ENCODE measurements at regions not wholly inside any gene's neighbourhood (a gene's known extent, or its start where the extent isn't known, plus 50 kb on each side); places are given as distances from the start of the nearest gene placed in this dataset.

DNA sequence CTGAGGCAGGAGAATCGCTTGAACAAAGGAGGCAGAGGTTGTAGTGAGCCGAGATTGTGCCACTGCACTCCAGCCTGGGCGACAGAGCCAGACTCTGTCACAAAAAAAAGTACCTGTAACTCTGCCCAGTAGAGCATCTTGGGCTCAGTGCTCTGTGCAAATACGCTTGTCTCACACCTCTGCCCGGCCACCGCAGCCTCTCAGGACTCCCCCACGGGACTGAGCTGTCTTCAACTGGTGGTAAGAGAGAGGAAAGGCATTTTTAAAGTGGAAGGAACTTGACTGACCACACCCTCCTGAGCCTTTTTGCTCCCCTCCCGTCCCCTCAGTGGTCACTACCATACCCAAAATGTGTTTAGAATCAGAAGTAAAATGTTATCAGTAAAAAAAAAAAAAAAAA lies 174.3 kb upstream of the PIK3R1 start:
- no peaks in the 10 kb centered on the region for H3K79me2 ChIP-seq (ENCODE audit: insufficient read depth, low read length)
- H3K23me2 ChIP-seq (ENCODE audit: insufficient read length, low read depth, low read length, poor library complexity, severe bottlenecking): no peaks in the 10 kb centered on the region
- Mint-ChIP-seq H3K27me3 (ENCODE audit: low read depth) (peaks cover 2% of the 10 kb centered on the region), H3K27ac (no peak overlapping the region; a peak in 1 of 7 replicates), H3K4me1 (no peaks in the 10 kb centered on the region; a peak in 1 of 4 replicates), H3K4me3 (no peak overlapping the region), H3K36me3 (ENCODE audit: insufficient read depth in 1 of 3, low read depth in 3 of 3) (peaks cover 1 to 5% (median 2%) of the 10 kb centered on the region in 3 experiments; a peak in 6 of 7 replicates), H3K9me3 (peaks cover 4 to 15% of the 10 kb centered on the region in 2 experiments)
- TF ChIP-seq, protein P1, sequence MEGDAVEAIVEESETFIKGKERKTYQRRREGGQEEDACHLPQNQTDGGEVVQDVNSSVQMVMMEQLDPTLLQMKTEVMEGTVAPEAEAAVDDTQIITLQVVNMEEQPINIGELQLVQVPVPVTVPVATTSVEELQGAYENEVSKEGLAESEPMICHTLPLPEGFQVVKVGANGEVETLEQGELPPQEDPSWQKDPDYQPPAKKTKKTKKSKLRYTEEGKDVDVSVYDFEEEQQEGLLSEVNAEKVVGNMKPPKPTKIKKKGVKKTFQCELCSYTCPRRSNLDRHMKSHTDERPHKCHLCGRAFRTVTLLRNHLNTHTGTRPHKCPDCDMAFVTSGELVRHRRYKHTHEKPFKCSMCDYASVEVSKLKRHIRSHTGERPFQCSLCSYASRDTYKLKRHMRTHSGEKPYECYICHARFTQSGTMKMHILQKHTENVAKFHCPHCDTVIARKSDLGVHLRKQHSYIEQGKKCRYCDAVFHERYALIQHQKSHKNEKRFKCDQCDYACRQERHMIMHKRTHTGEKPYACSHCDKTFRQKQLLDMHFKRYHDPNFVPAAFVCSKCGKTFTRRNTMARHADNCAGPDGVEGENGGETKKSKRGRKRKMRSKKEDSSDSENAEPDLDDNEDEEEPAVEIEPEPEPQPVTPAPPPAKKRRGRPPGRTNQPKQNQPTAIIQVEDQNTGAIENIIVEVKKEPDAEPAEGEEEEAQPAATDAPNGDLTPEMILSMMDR (conservative IDR thresholded peaks at IDR 0.05): no peak
- no peak overlapping the region for H3K4ac ChIP-seq (ENCODE audit: low read depth, low read length)
- H3T11ph ChIP-seq (ENCODE audit: low read length): no peak overlapping the region
- H3K56ac ChIP-seq (ENCODE audit: insufficient read length, low read depth, low read length): no peak overlapping the region
- no peak overlapping the region for H2BK15ac ChIP-seq (ENCODE audit: low read depth, low read length)
- H2BK12ac ChIP-seq (ENCODE audit: insufficient read length, low read depth, low read length): no peak overlapping the region
- H2BK20ac ChIP-seq (ENCODE audit: low read depth, low read length, poor library complexity, severe bottlenecking): no peak overlapping the region
- H3K27ac ChIP-seq (ENCODE audit: insufficient read length, low read depth, low read length): no peak overlapping the region
- H2AK5ac ChIP-seq (ENCODE audit: insufficient read length, low read length): no peak overlapping the region
- no peaks in the 10 kb centered on the region for H4K20me1 ChIP-seq (ENCODE audit: control insufficient read depth, insufficient read depth, insufficient read length)
- no peak for DNase-seq
- no peak overlapping the region for H2BK120ac ChIP-seq (ENCODE audit: low read depth, low read length, poor library complexity, severe bottlenecking)
- WGBS (ENCODE audit: extremely low coverage, insufficient read length, low lambda C conversion rate): no CpG with 5 or more reads among the region's 8 CpGs
- H4K91ac ChIP-seq (ENCODE audit: insufficient read length, low read depth, low read length): no peak overlapping the region
- no peak overlapping the region for H4K8ac ChIP-seq (replicated peaks; ENCODE audit: insufficient read length, low read depth, low read length)
- no peak overlapping the region for H3K14ac ChIP-seq (ENCODE audit: insufficient read depth, low read length)
- H3K23ac ChIP-seq (ENCODE audit: insufficient read length, low read depth, low read length): no peak overlapping the region
- no peak overlapping the region for H3K9ac ChIP-seq (ENCODE audit: extremely low read depth, insufficient read length, low read length)
- no peak overlapping the region for H2AFZ ChIP-seq (ENCODE audit: low read length)
- no peaks in the 10 kb centered on the region for H3K79me1 ChIP-seq (ENCODE audit: insufficient read depth, low read depth, low read length, poor library complexity, severe bottlenecking)
- H2BK5ac ChIP-seq (ENCODE audit: insufficient read length, low read length): no peak overlapping the region
- H3K9me3 ChIP-seq (ENCODE audit: control insufficient read depth, low read depth, low read length): no peaks in the 10 kb centered on the region
- no peak overlapping the region for H3K18ac ChIP-seq (ENCODE audit: insufficient read length, low read depth, low read length)
- no peak overlapping the region for H3K4me2 ChIP-seq (ENCODE audit: insufficient read depth, insufficient read length, low read length)
- H4K5ac ChIP-seq (ENCODE audit: insufficient read length, low read depth, low read length): no peak overlapping the region
- H3K4me1 ChIP-seq (ENCODE audit: insufficient read depth, low read length): no peaks in the 10 kb centered on the region; the same call in 1 of the 2 replicates
- no peaks in the 10 kb centered on the region for H3K27me3 ChIP-seq (ENCODE audit: insufficient read depth, low read length)
